Activated CD4-positive, alpha-beta T cell treated with anti-CD3 and anti-CD28 coated beads for 36 hours (primary cell): ENCODE measurements at regions not wholly inside any gene's neighbourhood (a gene's known extent, or its start where the extent isn't known, plus 50 kb on each side); places are given as distances from the start of the nearest gene placed in this dataset.

ENCODE experiments used
- ATAC-seq: fragments of 200-7000 bp; cut with Tn5 transposase; one replicate; pipeline ENCODE4 v1.10.0; 2021; ENCODE audit warnings: mild to moderate bottlenecking, moderate library complexity
- CTCF ChIA-PET: fragments of 350-600 bp; sonication (Branson Sonifier 250); formaldehyde crosslinking; loops from one replicate; lab custom pipeline; 2021; ENCODE audit warnings: antibody characterized with exemption; lab: Charles Lee
- POLR2A ChIA-PET: fragments of 350-600 bp; sonication (Branson Sonifier 250); formaldehyde crosslinking; loops from one replicate; lab custom pipeline; 2021; ENCODE audit warnings: antibody characterized with exemption, inconsistent platforms; lab: Charles Lee
- DNase-seq: peaks from one replicate; pipeline ENCODE4 v3.0.0-alpha.2; 2020
- H3K27ac Mint-ChIP-seq: one replicate; pipeline ENCODE4 v1.8.0; 2021; ENCODE audit warnings: mixed read lengths
- H3K27me3 Mint-ChIP-seq: one replicate; pipeline ENCODE4 v1.8.0; 2021; ENCODE audit warnings: mixed read lengths
- H3K36me3 Mint-ChIP-seq: one replicate; pipeline ENCODE4 v1.8.0; 2021; ENCODE audit warnings: low read depth, mixed read lengths
- H3K4me1 Mint-ChIP-seq: one replicate; pipeline ENCODE4 v1.8.0; 2021; ENCODE audit warnings: mixed read lengths
- H3K4me3 Mint-ChIP-seq: one replicate; pipeline ENCODE4 v1.8.0; 2021; ENCODE audit warnings: mild to moderate bottlenecking, moderate library complexity, mixed read lengths
- H3K9me3 Mint-ChIP-seq: one replicate; pipeline ENCODE4 v1.8.0; 2021; ENCODE audit warnings: low read depth, mixed read lengths
- intact Hi-C, 2 experiments: fragments of 100-400 bp; cut with DNase I in 1 of 2; cut with micrococcal nuclease in 1 of 2; formaldehyde crosslinking; loops; one replicate each; pipeline versions ENCODE4 v1.14.2 to v1.15.1; 2022 to 2024; cut with DNase I, micrococcal nuclease

DNA sequence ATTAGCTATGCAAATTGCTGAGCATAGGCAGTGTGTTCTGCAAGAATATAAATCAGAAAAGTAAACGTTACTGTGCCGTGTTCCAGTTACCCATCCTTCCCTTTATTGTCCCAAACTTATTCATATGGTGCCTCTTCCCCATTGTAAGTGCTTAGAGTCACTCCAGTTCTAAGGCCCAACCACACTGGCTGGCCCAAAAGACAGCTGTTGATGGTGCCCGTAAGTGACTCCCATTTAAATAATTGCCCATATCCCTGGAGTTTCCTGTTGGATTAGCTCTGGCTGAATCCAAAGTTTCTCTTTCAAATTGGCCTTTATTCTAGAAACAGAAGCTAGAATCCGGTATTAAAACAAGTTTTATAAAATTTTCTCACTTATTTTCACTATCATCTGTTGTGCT, 400.1 kb upstream of the DDHD1 start:
- H3K9me3 Mint-ChIP-seq = no peaks in the 10 kb centered on the region
- no peak for ATAC-seq
- CTCF ChIA-PET = interaction anchor here (1.7 kb wide), 1 partner anchor 795 kb away, joined by 3 read pairs; no protein-coding TSS in a partner anchor
- H3K27me3 Mint-ChIP-seq = no peaks in the 10 kb centered on the region
- no peak overlapping the region for H3K4me3 Mint-ChIP-seq
- POLR2A ChIA-PET = no interaction called here
- no peaks in the 10 kb centered on the region for H3K36me3 Mint-ChIP-seq
- no peak for DNase-seq
- intact Hi-C loops = no loop called here
- no peaks in the 10 kb centered on the region for H3K4me1 Mint-ChIP-seq
- H3K27ac Mint-ChIP-seq = no peak overlapping the region

DNA sequence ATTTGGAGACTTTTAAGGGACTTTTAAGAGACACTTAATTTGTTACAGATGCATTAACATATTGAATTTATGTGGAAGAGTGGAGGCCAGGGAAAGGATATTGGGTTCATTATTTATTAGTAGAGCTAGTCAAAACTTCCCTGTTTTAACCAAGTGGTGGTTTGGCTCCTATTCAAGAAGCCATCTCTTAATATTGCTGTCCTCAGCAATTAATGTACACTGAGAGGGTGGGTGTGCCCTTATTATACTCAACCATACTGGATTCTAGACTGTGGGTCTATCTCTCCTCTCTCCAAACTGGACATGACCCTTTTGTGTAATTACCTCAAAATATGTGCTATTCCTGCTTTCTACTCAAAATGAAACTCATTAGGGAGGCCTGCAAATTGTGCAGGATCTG, 398.7 kb upstream of the DDHD1 start:
- ATAC-seq = no peak
- DNase-seq = no peak
- ChIA-PET CTCF (no interaction called here), POLR2A (no interaction called here)
- H3K27me3 Mint-ChIP-seq = no peaks in the 10 kb centered on the region
- H3K36me3 Mint-ChIP-seq = no peaks in the 10 kb centered on the region
- no peaks in the 10 kb centered on the region for H3K9me3 Mint-ChIP-seq
- H3K4me3 Mint-ChIP-seq = no peak overlapping the region
- no peak overlapping the region for H3K27ac Mint-ChIP-seq
- intact Hi-C loops = no loop called here
- no peaks in the 10 kb centered on the region for H3K4me1 Mint-ChIP-seq

DNA sequence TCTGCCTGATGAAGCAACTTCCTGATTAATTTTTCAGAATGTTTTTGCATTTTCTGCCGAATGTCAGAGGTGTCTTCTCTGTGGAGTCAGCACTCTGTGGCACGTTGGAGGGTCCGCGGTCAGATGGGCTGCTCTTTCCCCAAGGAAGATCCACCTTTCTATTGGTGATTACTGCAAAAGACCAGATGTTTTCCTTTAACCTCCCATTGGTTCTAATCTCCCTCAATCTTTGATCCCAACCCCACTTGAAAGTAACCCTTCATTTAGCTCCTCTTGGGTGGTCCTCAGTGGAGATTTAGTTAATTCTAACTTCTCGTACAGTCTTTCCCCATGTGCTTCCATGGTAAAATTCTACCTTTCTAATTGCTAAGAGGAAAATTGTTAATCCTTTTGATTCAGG, 397.7 kb upstream of the DDHD1 start:
- H3K36me3 Mint-ChIP-seq = no peaks in the 10 kb centered on the region
- no peaks in the 10 kb centered on the region for H3K9me3 Mint-ChIP-seq
- no peak for DNase-seq
- H3K4me1 Mint-ChIP-seq = no peaks in the 10 kb centered on the region
- no peak overlapping the region for H3K27ac Mint-ChIP-seq
- CTCF ChIA-PET = no interaction called here
- POLR2A ChIA-PET = no interaction called here
- no peaks in the 10 kb centered on the region for H3K27me3 Mint-ChIP-seq
- intact Hi-C loops = no loop called here
- ATAC-seq = no peak
- H3K4me3 Mint-ChIP-seq = no peak overlapping the region

DNA sequence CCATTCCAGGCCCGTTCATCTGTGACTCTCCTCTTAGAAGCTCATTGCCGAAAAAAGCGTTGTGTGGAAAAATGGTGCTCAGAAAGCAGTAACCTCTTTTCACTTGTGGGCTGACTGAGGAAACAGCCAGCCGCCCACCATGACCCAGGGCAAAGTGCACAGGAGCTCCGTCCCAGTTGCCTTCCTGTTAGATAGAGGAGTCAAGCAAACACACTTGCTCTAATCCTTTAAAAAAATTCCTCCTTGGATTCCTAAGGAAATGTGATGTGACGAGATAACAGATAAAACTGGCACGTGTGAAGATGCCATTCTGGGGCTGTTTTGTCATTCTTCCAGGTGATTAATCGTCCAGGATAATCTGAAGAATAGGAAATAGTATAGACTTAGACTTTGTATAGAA, 396.8 kb upstream of the DDHD1 start:
- H3K27ac Mint-ChIP-seq = no peak overlapping the region
- no peaks in the 10 kb centered on the region for H3K4me1 Mint-ChIP-seq
- H3K27me3 Mint-ChIP-seq = no peaks in the 10 kb centered on the region
- no peak overlapping the region for H3K4me3 Mint-ChIP-seq
- ChIA-PET POLR2A (no interaction called here), CTCF (interaction anchor here (1.4 kb wide), 1 partner anchor 10 kb away, joined by 3 read pairs; no protein-coding TSS in a partner anchor)
- no peaks in the 10 kb centered on the region for H3K36me3 Mint-ChIP-seq
- intact Hi-C loops = no loop called here
- no peak for DNase-seq
- H3K9me3 Mint-ChIP-seq = no peaks in the 10 kb centered on the region
- ATAC-seq = no peak

DNA sequence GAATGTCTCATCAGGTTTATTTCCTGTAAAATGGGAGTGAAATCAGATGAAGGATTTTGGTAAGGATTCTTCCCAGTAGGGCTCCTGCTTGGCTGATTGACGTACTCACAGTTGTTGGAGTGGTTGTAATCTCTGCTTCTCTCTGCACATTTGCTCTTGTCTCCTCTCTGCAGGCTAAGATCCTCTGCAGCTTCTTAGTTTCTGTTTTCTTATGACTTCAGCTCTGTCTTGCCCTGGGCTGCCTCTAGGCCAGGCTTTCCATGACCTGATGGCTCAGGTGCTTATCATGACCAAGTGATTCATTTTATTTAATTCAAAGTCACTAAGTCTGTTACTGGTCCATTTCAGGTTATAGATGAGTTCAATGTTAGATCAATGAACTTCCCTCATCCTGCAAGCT, 394.5 kb upstream of the DDHD1 start:
- DNase-seq (no peak), ATAC-seq (no peak)
- intact Hi-C loops = no loop called here
- no peak overlapping the region for H3K4me3 Mint-ChIP-seq
- H3K27ac Mint-ChIP-seq = no peak overlapping the region
- no peaks in the 10 kb centered on the region for H3K36me3 Mint-ChIP-seq
- POLR2A ChIA-PET = no interaction called here
- H3K4me1 Mint-ChIP-seq = no peaks in the 10 kb centered on the region
- no peaks in the 10 kb centered on the region for H3K9me3 Mint-ChIP-seq
- H3K27me3 Mint-ChIP-seq = no peaks in the 10 kb centered on the region
- CTCF ChIA-PET = interaction anchor here (0.5 to 1.7 kb wide), 3 partner anchors 8 to 800 kb away, joined by 3 to 6 read pairs (median 4); no protein-coding TSS in a partner anchor

DNA sequence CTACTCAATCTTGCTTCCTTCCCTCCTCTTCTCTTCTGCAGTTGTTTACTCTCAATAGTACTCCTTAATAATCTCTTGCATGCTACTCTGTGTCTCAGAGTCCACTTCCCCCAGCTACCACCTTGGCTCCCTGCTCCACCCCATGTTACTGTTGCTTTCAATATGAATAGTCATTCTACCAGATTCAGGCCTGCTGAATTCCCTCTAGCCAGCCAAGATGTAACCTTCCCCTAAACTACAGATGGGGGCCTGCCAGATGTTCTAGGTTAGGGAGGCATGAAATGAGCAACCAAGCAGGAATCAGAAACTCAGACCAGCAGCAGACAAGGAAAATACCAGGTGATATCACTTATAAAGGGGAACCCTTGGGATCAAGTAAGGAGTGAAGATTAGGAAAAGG, 392.1 kb upstream of the DDHD1 start:
- ATAC-seq (no peak), DNase-seq (no peak)
- H3K4me3 Mint-ChIP-seq = no peak overlapping the region
- no peaks in the 10 kb centered on the region for H3K27me3 Mint-ChIP-seq
- H3K9me3 Mint-ChIP-seq = no peaks in the 10 kb centered on the region
- no peaks in the 10 kb centered on the region for H3K36me3 Mint-ChIP-seq
- POLR2A ChIA-PET = no interaction called here
- H3K4me1 Mint-ChIP-seq = no peaks in the 10 kb centered on the region
- CTCF ChIA-PET = interaction anchor here (0.5 kb wide), 1 partner anchor 675 kb away, joined by 3 read pairs; no protein-coding TSS in a partner anchor
- no peak overlapping the region for H3K27ac Mint-ChIP-seq
- intact Hi-C loops = no loop called here

DNA sequence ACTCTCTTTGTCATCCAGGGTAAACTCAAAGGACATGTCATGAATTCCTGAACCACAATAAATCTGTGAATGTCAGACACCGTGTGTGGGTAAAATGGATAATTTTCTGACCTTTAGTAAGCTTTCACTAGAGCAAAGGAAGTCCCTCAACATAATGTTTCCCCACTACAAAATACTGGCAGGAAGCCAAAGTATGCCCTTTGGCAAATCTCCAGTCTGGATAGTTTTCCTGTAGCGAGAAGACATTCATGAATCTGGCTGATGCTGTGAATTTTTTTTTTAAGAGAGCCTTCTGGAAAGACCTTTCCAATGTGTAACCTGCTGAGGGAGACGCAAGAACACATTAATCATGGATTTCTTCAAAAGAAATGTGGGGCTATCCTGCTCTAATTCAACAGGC, 389.6 kb upstream of the DDHD1 start:
- Mint-ChIP-seq H3K9me3 (no peaks in the 10 kb centered on the region), H3K4me3 (no peak overlapping the region), H3K27me3 (peaks cover 2% of the 10 kb centered on the region), H3K4me1 (no peaks in the 10 kb centered on the region), H3K27ac (no peak overlapping the region), H3K36me3 (no peaks in the 10 kb centered on the region)
- ChIA-PET POLR2A (no interaction called here), CTCF (no interaction called here)
- DNase-seq (no peak), ATAC-seq (no peak)
- intact Hi-C loops = no loop called here

DNA sequence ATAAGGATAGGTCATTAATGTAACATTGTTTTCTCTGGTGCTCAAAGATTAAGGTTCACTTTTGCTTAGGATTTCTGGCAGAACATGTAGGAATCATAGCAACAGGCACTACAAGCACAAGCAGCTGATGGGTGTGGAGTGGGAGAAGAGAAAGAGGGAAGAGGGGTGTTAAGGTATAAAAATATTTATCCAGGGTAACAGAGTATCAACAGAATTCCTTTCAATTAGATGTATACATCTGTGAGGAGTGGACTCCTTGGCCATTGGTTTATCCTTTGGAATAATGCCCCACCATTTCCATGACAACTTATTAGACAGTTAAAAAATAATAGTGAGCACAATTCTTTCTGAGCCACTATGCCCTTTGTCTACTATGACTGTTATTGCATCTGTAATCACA, 388.3 kb upstream of the DDHD1 start:
- DNase-seq (no peak), ATAC-seq (no peak)
- ChIA-PET POLR2A (no interaction called here), CTCF (interaction anchor here (0.9 kb wide), 1 partner anchor 787 kb away, joined by 5 read pairs; no protein-coding TSS in a partner anchor)
- Mint-ChIP-seq H3K36me3 (no peaks in the 10 kb centered on the region), H3K9me3 (no peaks in the 10 kb centered on the region), H3K4me1 (no peaks in the 10 kb centered on the region), H3K4me3 (no peak overlapping the region), H3K27me3 (peaks cover 2% of the 10 kb centered on the region), H3K27ac (no peak overlapping the region)
- intact Hi-C loops = no loop called here

DNA sequence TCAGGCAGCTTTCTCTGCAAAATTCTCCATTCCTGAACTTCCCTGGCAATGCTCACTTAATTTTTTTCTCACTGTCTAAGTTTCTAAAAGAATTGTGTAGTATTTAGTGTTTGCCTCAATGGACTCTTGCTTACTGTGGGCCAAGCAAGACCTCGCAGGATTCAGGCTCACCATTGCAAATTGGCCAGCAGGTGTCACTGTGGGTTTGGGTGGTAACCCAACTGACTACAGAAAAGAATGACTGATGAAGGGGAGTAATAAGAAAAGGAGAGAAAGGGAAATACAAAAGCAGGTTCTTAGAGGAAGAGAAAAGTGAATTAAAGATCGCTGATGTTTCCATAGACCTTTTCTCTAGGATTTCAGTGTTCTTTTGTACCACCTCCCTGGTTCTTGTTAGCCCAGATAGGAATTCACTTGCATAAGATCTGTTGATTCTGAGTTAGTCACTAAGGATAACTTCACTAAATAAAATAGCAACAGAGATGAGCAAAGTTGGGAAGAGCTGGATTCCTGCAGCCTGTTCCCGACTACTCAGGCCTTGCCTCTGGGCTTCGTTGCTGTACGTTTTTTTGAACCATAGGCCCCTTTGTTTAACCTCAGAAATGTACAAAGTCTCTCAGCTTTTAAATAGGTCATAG, 386.5 kb upstream of the DDHD1 start:
- intact Hi-C loops = loop anchor here (1.0 to 5.0 kb wide), 4 partner anchors 636 to 809 kb away; no protein-coding TSS in a partner anchor
- ChIA-PET POLR2A (no interaction called here), CTCF (interaction anchor here (0.6 to 3.8 kb wide), 7 partner anchors 8 to 808 kb away, joined by 3 to 16 read pairs (median 3); no protein-coding TSS in a partner anchor)
- Mint-ChIP-seq H3K36me3 (no peaks in the 10 kb centered on the region), H3K9me3 (no peaks in the 10 kb centered on the region), H3K4me1 (no peaks in the 10 kb centered on the region), H3K27me3 (peaks cover 2% of the 10 kb centered on the region), H3K27ac (no peak overlapping the region), H3K4me3 (no peak overlapping the region)
- no peak for ATAC-seq
- DNase-seq = peak; percentile 78

DNA sequence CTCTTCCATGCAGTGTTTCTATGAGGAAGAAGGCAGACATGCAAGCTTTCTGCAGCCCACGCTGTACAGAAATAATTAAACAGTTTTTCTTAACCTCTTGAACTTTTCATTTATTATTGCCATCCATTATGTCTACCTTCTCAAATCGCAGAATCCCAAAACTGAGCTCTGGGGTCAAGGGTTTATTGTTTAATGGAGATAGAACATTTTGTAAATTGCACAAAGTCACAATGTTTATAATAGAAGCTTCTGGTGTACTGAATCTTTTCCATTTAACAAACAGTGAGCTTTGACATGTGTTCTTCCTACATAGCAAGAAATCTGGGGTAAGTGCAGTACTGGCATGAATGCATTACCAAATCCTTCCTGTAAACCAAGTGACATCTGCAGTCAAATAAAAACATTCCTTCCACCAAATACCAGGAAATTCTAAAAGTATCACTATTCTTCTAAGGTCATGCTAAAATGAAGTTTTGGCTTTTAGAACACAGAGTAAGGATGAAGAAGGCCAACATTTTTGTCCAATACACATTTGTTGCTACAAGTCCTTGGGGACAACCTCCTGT, 385.3 kb upstream of the DDHD1 start:
- H3K27me3 Mint-ChIP-seq = peaks cover 2% of the 10 kb centered on the region
- ChIA-PET POLR2A (no interaction called here), CTCF (interaction anchor here (0.7 to 3.8 kb wide), 2 partner anchors 637 to 809 kb away, joined by 3 to 16 read pairs; no protein-coding TSS in a partner anchor)
- H3K36me3 Mint-ChIP-seq = no peaks in the 10 kb centered on the region
- DNase-seq (no peak), ATAC-seq (no peak)
- H3K4me3 Mint-ChIP-seq = no peak overlapping the region
- intact Hi-C loops = loop anchor here (5.0 kb wide), 2 partner anchors 789 to 809 kb away; no protein-coding TSS in a partner anchor
- H3K9me3 Mint-ChIP-seq = no peaks in the 10 kb centered on the region
- H3K27ac Mint-ChIP-seq = no peak overlapping the region
- H3K4me1 Mint-ChIP-seq = no peaks in the 10 kb centered on the region

DNA sequence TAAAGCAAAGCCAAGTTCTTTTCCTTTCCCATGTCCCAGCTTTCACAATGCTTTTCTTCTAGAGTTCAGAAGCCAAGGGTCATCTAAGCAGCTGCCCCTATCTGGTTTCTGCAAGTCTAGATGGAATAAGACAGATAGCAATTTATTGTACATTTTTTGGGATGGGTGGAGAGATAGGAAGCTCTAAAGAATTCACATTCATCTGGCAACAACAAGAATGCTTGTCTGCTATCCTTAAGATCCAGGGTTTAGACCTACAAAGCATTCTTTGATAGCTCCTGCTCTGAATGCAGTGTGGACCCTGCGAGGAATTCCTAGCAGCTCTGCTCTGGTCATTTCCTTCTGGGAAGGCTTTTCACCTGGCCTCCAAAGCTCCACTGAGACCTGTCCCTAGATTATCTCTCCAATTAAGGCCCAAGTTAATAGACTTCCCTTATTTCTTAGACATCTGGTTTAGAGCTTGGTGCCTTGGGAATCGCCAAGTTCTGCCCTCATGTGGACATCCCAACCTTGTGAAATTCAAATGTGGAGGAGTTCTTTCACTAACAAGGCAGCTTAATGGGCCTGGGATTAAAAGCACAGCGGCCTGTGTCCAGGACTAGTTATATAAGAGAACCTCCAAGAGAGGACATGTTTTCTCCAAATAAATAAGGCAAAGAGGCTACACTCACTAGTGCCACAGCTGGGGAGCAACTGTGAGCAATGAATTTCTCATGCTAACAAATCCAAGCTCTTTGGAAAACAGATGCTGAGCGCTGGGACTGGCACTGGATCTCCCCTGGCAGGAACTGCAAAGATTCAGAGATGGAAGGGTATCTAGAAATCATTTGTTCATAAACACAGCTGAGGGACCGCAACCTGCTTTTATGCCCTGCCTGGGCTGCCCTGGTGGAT, 384.5 kb upstream of the DDHD1 start:
- DNase-seq = no peak

More for the DNA sequence above, 384.5 kb upstream of the DDHD1 start:
- Mint-ChIP-seq H3K27me3 (peaks cover 2% of the 10 kb centered on the region), H3K4me1 (no peaks in the 10 kb centered on the region), H3K4me3 (no peak overlapping the region), H3K9me3 (no peaks in the 10 kb centered on the region), H3K36me3 (no peaks in the 10 kb centered on the region), H3K27ac (no peak overlapping the region)
- ATAC-seq = no peak
- intact Hi-C loops = loop anchor here (5.0 kb wide), 2 partner anchors 790 to 810 kb away; no protein-coding TSS in a partner anchor
- POLR2A ChIA-PET = no interaction called here
- CTCF ChIA-PET = interaction anchor here (0.7 to 3.8 kb wide), 3 partner anchors 637 to 810 kb away, joined by 3 to 16 read pairs (median 3); no protein-coding TSS in a partner anchor
